Stimulated activated CD8-positive, alpha-beta memory T cell treated with anti-CD3 and anti-CD28 coated beads, Interleukin-15, amount 100 ng/mL, for 4 hours (primary cell): ENCODE measurements at regions not wholly inside any gene's neighbourhood (a gene's known extent, or its start where the extent isn't known, plus 50 kb on each side); places are given as distances from the start of the nearest gene placed in this dataset.

Experiments
- DNase-seq, 2 donors: peaks; one replicate each; pipeline ENCODE4 v3.0.0-alpha.2; 2020; ENCODE audit warnings: low read depth in 2 of 2

GRCh38 chr2:16615687-16616615, 49.7 kb downstream of the CYRIA start:
- DNase-seq, result no peak

DNA sequence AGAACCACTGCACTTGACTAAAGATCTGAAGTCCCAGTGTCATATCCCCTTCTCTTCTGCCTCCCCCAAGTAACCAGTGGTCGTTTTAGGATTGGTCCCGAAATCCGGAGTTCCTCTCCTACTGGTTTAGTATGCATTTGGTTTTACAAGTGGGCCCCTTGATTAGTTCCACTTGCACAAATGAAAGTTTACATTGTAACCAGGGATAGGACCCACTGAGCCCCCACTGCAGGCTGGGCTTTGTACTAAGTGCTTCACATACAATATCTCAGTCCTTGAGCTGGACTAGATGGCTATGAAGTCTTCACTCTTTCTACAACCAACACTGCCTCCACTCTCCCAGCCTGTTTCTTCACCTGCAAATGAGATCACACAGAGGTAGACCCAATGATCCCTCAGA, 50.4 kb downstream of the CYRIA start:
- DNase-seq, result no peak

DNA sequence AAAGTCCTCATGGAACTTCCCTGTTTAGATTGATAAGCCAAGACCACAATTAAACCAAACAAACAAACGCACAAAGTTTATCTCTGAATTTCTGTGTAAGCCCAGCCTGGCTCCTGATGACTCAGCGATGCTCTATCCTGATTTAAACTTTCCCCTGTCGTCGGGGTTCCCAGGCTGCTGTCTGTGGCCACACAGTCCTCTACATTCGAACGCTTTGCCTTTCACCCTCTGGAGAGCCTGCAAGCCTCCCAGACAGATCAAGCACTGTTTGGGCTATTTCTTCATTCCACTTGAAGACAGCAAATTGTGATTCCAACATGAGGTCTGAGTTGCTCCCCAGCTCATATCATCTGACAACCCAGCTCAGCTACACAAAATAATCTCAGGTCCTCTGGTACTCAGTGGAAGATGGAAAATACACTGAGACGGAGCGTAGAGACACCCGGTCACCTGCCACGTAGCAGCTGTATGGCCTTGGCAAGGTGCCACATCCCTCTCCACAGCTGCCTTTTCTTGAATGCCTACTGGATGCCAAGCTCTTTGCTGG, 51.2 kb downstream of the CYRIA start:
- DNase-seq, result no peak

GRCh38 chr2:16613539-16614011, 52.1 kb downstream of the CYRIA start:
- DNase-seq, result no peak

DNA sequence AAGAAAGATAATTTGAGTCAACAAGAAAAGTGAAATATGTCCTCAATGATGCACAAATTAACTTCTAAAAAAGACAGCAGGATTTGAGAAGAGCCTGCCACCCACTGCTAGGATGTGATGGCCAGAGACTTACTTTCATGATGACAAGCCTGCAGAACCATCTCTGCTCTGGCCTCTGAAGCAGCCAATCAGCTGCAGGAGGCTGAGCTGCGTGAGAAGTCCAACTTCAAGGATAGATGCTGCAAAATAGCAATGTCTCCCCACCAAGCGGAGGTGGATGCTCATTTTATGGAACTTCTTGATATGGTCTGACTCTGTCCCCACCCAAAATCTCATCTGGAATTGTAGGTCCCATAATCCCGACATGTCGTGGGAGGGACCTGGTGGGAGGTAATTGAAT, 53.1 kb downstream of the CYRIA start:
- no peak for DNase-seq

- DNase-seq, result no peak
These were observed 55.8 kb downstream of the CYRIA start for GRCh38 chr2:16609786-16610185.

DNA sequence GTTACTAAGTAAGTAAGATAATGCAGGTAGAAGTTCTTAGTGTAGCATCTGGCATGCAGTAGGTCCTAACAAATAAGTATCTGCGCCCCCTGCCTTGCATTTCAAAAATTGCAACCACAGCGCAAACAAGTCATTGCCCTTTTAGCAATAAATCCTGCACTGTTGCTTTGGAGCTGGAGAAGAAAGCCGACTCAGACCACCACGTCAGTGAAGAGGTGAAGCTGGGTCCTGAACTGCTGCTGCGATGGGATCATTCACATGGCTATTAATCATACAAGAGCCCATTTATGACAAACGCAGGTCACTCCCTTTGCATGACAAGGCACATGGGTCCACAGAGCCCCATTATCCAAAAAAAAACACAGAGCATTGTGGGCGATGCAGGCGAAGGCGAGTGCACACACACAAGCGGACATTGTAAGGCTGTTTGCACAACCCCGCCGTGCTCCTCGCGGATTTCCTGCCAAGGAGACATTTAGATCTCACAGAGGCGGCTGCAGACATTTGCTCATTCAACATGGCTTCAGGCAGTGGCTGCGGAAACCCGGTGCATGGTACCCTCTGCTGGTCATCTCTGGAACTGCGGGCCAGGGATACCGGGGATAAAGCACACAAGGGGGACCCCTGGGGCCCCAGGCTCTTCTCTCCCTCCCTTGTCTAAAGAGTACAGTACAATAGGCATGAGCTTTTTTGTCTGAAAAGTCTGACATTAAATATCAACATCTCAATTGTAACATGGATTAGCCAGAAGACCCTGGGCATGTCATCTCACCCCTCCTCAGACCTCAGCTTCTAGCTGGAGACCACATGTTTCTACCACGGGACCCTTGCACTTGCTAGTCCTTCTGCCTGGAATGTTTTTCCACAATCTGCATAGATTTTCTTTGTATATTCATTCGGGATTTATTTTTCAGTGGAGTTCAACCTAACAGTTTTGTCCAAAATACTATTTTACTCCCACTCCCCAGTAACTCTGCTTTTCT, 56.7 kb downstream of the CYRIA start:
- DNase-seq, result peak; percentile 56 to 66

DNA sequence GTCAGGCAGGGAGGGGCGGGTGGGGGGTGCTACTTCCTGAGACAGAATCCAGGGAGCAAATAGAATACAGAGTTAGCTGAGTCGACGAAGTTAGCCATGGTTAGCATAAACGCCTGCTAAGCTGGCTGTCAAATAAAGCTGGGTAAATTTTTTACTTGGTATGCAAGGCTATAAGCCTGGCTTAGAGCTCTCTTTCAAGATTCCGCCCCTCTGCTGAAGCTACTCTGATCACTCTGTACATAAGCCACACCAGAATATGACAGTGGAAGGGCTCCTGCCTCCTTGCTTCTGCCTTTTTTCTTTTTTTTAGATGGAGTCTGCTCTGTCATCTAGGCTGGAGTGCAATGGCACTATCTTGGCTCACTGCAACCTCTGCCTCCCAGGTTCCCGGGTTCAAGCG, 58.3 kb downstream of the CYRIA start:
- no peak for DNase-seq

DNA sequence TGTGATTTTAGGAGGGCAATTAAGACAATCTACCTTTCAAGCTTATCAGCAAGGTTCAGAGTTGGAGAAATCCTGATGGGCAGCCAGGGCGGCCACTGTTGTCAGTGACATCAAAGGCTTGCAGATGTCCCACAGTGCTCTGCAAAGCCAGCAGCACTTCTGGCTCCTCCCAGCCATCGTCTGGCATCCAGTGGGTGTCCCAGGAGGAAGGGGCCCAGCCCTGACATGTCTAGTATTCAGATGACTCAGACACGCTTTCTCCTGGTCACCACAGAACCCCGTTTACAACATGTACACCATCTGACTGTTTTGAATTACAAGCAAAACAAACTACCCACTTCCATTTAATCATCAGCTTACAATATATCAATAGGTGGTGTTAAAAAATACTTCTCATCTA, 61.4 kb downstream of the CYRIA start:
- no peak for DNase-seq

DNA sequence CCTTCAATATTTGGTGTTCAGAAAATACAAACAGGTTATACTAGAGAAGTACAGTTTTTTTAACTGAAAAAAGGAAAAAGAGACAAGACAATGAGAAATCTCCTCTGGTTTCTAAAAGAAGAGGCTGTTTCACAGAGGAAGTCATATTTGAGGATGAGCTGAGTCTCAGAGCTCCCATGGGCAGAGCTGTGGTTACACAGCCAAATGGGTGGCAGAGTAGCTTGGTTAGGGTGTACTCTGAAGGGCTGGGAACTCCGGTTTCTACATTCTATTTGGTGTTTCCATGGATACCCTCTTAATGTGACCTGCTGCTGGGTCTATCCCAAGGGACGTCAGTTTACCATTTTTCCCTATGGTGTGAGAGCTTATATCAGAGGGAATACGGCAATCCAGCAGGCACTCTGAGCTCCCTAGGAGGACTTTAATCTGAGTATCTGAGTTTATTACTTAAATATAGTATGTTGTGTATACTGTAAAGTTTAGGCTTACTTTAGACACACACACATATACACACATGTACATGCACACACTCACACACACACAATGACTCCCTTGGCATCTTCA, 74.2 kb downstream of the CYRIA start:
- no peak for DNase-seq

GRCh38 chr2:16589465-16589864, 76.2 kb downstream of the CYRIA start:
- DNase-seq, result no peak

DNA sequence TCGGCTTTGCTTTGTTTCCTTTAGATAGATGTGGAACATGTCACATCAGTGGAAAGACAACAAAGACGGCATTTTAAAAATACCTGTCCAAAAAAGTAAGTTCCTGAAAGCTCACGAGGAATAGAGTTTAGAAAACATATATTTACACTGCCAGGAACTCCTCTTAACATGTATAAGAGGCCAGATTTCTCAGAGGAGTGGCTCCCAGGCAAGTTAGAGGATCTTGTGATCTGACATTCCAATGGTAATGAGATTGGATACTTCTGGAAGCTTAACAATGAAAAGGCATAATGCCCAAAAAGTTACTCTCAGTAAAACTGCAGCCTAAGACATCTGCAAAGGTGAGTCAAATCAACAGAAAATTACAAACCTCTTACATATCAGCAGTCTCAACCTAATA, 77.1 kb downstream of the CYRIA start:
- no peak for DNase-seq

DNA sequence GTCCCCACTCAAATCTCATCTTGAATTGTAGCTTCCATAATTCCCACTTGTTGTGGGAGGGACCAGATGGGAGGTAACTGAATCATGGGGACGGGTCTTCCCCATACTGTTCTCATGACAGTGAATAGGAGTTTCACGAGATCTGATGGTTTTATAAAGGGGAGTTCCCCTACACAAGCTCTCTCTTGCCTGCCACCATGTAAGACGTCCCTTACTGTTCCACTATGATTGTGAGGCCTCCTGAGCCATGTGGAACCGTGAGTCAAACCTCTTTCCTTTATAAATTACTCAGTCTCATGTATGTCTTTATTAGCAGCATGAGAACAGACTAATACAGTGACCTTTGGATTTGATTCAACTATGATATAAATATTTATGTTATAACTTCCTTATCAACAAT, 78.0 kb downstream of the CYRIA start:
- no peak for DNase-seq

- DNase-seq, result no peak
These were observed 80.7 kb downstream of the CYRIA start for GRCh38 chr2:16584824-16585540.

GRCh38 chr2:16584084-16584483, 81.5 kb downstream of the CYRIA start:
- no peak for DNase-seq

- DNase-seq, result no peak
These were observed 84.4 kb downstream of the CYRIA start for GRCh38 chr2:16581241-16581640.

GRCh38 chr2:16578081-16578480, 87.6 kb downstream of the CYRIA start:
- DNase-seq, result no peak

DNA sequence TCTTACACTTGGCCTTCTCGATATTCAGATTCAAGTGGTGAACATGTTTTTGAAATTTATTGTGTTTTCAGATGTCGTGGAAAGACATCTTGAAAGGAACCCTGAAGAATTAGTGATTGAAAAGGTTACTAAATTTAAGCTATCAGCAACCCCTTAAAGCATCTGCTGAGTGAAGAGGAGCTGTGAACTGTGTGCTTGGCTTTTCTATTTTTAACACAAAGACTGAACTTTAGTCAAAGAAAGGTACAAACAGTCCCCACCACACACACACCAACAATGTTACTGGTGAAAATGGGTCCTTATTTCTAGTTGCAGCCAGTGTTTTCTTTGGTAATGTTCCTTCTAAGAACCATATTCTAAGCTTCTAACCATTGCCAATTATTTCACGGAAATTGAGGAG, 95.1 kb downstream of the CYRIA start:
- DNase-seq, result no peak

DNA sequence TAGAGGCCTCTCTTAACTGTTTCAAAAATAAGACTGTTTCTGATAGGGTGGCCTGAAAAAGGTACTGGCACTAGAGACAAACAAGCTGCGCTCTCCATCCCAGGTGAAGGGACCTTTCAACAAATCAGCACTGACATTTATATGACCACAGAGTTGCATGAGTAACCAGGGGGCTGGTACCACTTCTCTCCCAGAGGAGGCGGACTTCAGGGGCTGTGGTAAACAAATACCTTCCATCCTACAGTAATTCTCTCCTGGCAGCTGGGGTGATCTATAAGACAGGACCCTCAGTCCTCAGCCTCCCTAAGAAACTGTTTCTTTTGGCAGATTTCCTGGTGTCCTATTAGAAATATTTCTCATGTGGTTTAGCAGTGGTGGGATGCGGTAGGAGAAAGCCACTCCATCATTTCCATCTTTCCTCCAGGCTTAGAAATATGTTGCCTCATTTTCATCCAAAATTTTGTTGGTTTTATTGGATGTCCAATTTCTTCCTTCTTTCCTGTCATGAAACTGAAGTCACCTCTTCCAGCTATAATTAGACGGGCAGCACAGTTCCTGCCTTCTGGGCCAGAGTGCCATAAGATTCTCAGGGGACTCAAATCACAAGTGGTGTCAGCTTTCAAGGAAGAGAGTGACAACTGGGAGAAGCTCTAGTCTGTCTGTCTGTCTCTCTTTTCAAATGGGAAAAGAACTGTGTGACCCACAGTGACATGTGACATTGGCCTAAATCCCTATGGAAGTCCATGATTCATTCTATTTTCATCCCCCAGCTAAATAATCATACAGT, 96.4 kb downstream of the CYRIA start:
- no peak for DNase-seq

DNA sequence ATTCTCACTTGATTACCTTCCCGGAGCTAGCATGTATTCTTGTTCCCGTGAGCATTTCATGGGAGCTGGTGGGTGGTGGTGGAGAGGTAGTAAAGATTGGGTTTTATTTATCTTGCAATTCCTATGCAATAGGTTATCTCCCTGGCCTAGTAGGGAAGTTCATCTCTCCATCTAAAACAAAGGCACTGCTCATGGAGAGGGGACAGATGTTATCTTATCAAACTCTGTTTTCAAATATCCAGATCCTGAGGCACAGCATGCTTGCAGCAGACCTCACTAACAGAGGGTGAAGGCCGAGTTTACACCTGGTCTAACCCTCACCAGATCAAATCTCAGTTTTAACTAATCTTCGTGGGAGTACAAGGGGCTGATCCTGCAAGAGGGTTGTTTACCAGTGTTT, 98.9 kb downstream of the CYRIA start:
- no peak for DNase-seq
